HG03064 (cell line): ENCODE measurements at regions not wholly inside any gene's neighbourhood (a gene's known extent, or its start where the extent isn't known, plus 50 kb on each side); places are given as distances from the start of the nearest gene placed in this dataset.

Source experiments
- ATAC-seq: cut with Tn5 transposase; IDR thresholded peaks from one replicate; pipeline ENCODE4 v1.9.1; 2021; ENCODE audit warnings: low read depth; ENCODE audit not compliant: unreplicated experiment

GRCh38 chr21:38921511-38922251 lies 116.0 kb downstream of the ETS2 start:
- no peak for ATAC-seq

- ATAC-seq = no peak
These were observed 115.1 kb downstream of the ETS2 start for GRCh38 chr21:38920631-38921398.

DNA sequence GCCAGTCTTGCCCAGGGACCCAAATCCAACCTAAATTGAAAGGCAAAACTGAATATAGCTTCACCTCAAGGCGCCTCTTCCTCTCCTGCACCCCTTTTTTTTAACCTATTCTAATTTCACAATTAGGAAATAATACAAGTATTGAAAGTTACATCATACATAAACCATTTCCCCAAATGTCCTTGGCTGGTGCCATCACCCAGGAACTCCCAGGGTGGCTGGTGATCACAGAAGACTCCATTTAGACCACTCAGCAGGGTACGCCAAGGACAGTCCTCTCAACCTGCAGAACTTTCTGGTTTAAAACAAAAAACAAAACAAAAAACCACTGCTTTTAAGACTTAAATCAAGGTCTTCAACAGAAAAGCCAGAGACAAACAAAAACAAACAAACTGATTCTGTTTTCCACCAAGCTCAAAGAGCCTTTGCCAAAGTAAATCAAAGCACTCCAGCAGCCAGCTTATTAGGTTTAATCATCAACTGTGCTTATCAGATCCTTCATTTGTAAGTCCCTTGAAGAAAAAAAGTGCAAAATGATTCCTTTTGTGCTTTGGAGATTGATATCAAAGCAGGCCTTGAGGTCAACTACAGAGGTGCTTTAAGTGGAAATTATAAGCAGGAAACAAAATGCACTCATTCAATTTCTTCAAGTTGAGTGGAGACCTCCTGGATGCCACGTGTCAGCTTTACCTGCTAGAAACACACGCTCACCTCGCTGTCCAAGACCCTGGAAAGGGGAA lies 113.0 kb downstream of the ETS2 start:
- ATAC-seq = no peak

DNA sequence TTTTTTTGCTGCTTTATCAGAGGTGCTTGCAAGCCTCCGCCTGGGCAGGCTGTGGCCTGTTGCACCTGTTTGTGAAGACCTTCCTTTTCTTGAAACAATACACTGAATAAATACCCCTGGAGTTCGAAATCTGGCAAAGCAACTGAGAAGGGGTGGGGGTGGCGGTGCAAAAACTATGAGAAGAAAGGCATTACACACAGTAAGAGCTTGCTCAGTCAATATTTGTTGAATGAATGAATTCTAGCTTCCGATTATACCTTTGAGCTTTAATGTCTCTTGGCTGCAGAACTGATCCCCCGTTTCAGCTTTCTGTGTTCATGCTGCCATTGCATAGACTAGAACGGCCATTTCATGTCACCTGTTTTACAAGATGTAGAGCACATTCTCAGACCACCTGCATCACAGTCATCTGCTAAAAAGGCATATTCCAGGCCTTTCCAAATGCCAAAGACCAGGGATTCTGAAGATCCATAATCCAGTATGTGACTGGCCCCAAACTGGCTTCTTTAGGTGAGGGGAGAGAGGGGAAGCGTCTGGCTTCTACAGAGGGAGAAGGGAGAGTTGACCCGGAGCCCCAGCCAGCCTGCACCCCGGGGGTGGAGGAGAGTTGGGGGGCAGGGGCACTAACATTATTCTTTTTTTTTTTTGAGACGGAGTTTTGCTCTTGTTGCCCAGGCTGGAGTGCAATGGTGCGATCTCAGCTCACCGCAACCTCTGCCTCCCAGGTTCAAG lies 111.5 kb downstream of the ETS2 start:
- ATAC-seq = no peak

- no peak for ATAC-seq
These were observed 110.7 kb downstream of the ETS2 start for GRCh38 chr21:38916214-38916964.

DNA sequence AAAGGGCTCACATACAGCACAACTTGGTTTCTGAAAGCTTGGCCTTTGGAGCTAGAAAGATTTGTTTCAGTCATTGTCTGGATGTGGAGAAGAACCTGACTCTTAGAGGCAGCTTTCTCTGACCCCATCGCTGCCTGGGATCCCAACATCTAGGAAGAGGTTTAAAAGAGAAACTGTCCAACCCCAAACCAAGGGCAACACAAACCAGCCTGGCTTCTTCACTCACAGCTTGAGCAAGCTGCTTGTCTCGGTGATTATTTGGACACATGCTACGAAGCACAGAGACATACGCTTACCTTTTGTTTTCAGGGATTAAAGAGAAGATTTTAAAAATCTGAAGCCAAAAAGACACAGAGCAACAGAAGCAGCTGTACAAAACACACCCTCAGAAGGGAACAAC lies 109.8 kb downstream of the ETS2 start:
- no peak for ATAC-seq

DNA sequence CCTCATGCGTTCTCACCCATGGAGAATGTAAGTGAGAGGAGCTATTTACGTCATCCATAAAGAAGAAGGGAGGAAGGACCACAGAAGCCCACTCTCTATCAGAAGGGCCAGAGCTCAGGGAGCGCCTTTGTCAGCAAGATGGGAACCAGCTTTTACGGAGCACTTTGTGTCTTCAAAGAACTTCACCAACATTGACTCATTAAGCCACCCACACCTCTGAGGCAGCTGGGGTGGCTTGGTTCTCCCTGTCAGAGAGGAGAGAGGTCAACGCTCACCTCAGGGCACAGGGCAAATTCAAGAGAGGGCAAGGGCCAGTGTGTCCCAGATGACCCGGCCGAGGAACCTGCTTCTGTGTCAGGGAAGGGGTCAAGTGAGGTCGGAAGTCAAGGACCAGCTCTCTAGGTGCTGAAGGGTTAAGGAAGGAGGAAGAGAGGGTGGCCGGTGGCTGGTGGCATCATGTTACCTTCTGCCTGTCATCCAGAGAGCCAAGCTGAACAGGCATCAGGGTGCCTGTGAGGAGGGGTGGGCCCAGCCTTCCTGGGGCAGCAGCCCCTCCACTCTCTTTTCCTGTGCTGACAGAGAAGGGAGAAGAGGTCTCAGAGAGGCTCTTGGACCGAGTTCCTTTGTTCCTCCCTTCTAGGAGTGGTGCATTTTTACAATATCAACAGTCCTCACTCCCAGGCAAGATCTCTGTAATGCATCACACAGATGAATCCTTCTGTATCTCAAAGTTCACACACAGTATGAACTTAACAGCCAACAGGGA lies 109.0 kb downstream of the ETS2 start:
- no peak for ATAC-seq

DNA sequence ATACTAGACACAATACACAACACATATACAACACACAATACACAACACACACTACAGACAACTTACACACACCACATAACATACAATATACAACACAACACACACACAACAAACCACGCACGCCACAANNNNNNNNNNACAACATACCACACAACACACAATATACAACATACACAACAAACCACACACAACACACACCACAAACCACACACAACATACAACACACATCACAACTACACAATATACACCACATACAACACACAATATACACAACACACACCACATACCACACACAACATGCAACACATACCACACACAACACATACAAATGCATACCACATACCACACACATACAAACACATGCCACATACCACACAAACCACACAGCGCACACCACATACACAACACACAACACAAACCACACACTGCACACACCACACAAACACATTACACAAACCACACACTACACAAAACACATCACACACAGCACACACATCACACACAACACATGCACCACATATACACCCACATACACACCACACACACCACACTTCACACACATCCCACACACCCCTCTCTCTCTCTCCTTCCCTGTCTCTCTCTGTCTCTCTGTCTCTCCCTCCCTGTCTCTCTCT lies 108.3 kb downstream of the ETS2 start:
- no peak for ATAC-seq

DNA sequence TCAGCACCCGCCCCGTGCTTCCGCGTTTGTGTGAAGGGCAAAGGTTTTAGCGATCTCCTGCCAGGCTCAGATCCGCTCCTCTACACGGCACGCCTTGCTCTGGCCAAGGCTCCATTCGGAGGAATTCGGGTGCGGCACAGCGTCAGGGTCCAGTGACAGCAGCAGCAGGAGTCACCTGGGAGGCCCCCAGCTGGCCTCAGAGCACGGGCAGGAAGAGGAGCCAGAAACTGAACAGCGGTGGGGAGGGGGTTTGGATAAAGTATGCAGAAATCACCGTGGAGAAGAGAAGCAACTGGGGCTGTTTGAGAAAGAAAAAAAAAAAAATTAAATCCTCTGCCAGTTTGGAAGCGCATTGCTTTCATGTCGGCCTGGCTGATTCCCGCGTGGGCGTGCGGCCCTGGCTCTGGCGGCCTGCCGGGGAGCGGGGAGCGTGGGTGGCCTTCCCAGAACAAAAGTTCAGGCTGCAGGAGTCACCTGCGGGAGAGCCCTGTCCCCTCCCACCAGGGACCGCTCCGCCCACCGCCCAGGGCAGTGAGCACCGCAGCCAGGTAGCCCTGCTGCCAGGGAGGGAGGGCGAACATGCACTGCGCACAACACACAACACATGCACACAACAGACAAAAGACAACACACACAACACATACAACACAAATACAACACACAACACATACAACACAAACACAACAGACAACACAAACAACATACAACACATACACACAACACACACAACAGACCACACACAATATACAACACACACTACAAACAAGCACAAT lies 107.6 kb downstream of the ETS2 start:
- no peak for ATAC-seq

DNA sequence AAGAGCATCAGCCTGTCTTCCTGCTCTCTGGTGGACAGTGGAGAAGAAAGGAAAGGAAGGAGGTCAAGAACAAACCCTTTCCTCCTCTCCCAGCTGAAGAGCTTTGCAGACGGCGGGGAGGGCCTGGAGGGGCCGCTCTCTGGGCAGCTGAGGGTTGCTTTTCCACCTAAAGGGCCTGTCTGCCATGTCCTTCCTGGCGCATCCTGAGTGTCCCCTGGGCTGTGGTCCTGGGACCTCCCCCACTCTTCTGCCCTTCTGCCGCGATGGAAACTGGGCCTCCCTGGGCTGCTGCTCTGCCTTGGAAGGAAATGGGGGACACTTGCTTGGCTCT lies 107.0 kb downstream of the ETS2 start:
- ATAC-seq = no peak

DNA sequence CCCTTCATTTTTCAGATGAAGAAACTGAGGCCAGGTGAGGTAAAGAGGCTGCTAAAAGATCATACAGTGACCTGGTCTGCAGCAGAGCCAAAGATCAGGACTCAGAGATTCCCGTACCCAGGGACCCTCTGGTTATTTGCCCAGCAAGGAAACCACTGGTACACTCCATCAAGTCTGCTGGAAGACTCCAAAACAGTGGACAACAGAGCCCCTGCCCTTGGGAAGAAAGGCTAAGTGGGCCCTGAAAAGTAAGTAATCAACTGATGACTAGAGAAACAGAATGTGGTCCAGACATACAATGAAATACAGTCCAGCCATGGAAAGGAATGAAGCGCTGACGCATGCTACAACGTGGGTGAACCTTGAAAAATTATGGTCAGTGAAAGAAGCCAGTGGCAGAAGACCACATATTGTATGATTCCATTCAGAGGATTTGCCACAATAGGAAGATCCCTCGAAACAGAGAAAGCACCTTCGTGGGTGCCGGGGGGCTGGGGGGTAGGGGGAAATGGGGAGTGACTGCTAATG lies 106.4 kb downstream of the ETS2 start:
- no peak for ATAC-seq

DNA sequence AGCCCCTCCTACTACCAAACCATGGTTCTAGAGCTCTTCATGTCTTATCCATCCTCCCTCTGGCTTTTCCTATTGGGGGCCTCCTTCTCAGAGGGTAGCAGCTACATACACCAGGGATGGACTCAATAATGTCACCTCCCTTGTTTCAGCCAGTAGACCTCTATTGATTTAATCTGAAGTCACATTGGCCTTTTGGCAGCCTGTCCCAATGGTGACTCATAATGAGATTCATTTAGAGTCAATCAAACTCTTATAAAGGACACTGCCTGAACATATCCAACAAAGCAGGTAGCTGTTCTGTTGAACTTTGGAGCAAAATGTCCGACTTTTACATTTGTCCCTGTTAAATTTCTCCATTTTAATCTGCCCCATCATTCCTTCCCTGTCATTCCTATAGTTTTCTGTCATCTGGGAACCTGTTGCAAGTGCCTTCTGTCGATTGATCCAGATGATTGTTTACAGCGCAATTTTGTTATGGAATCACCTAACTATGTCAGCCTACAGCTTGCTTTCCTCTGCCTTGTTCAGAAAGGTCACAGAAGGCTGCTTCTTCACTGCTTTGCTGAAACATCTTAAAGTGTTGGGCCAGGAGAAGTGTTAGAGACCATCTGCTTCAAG lies 105.9 kb downstream of the ETS2 start:
- no peak for ATAC-seq

DNA sequence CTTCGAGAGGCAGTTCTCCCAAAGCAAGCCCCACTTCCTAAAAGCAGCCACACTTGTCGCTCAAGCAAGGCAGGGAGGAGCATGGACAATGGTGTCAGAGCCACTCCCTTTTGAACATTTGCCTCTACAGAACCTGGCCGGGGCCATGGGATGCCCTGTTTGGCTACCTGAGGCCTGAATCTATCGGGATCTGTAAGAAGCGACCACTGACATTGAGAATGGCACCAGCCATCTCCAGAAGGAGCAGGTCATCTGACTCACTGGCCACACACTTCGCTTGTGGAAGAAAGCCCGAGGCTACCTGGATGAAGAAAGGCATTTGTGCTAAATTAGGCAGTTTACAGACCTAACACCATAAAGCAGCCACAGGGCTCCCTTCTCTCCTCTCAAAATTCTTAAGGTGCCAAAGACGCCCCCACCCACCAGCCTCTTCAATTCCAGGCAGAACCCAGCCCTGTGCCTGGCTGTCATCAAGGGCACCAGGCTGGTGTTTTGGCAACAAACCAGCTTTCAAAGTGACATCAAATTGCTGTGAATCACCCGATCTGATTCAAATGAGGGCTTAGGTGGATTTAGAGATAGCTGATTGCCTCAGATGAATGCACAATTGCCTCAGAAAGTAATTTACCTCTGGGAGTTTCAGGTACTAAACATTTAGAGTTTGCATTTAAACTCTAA lies 104.8 kb downstream of the ETS2 start:
- ATAC-seq = no peak

GRCh38 chr21:38909929-38910328 lies 104.2 kb downstream of the ETS2 start:
- no peak for ATAC-seq

GRCh38 chr21:38909109-38909508 lies 103.4 kb downstream of the ETS2 start:
- ATAC-seq = no peak

DNA sequence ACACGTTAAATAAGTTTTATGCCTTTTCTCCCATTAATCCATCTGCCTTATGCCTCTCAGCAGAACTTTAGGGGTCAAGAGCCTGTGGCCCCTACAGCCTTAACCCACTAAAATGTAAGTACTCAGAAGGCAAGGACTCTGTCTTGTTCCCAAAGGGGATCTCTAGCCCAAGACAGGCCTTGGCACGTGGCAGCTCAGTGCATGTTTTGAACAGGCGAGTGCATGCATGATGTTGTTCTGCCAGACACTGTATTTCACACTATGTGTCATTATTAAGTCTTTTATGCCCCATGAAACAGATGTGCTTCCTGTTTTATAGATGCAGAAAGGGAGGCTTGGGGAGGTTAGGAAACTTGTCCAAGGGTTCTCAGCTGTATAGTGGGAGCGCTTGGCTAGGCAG lies 102.8 kb downstream of the ETS2 start:
- ATAC-seq = no peak

DNA sequence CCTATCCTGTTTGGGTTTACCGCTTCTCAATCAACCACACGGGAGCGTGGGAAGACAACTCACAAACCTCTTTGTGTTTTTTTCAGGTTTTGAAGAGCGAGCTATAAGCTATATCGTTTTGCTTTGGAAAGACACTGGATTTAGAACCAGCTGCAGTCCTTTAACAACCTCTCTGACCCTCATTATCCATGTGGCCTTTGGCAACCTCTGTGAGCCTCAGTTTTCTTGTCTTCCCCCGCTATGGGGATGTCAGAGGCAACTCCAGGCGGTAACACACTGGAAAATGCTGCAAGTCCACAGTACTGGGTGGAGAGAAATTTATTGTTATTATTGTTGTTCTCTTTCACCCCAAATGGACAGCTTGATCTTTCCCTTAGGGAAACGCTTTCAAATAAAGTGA lies 100.0 kb downstream of the ETS2 start:
- ATAC-seq = no peak
